ENCODE measurements at regions not wholly inside any gene's neighbourhood (a gene's known extent, or its start where the extent isn't known, plus 50 kb on each side); places are given as distances from the start of the nearest gene placed in this dataset.

- Histone ChIP-seq H3K4me3 (replicated peaks; ENCODE audit: insufficient read depth, low read length) (no peak overlapping the region), H3K27me3 (ENCODE audit: insufficient read depth, poor library complexity, severe bottlenecking) (no peaks in the 10 kb centered on the region), H3K27ac (replicated peaks) (peak overlapping the region; percentile 85)
- TF ChIP-seq POLR2AphosphoS5 (IDR thresholded peaks at IDR 0.05; ENCODE audit: low read depth): no peak
- TF ChIP-seq, protein P1, sequence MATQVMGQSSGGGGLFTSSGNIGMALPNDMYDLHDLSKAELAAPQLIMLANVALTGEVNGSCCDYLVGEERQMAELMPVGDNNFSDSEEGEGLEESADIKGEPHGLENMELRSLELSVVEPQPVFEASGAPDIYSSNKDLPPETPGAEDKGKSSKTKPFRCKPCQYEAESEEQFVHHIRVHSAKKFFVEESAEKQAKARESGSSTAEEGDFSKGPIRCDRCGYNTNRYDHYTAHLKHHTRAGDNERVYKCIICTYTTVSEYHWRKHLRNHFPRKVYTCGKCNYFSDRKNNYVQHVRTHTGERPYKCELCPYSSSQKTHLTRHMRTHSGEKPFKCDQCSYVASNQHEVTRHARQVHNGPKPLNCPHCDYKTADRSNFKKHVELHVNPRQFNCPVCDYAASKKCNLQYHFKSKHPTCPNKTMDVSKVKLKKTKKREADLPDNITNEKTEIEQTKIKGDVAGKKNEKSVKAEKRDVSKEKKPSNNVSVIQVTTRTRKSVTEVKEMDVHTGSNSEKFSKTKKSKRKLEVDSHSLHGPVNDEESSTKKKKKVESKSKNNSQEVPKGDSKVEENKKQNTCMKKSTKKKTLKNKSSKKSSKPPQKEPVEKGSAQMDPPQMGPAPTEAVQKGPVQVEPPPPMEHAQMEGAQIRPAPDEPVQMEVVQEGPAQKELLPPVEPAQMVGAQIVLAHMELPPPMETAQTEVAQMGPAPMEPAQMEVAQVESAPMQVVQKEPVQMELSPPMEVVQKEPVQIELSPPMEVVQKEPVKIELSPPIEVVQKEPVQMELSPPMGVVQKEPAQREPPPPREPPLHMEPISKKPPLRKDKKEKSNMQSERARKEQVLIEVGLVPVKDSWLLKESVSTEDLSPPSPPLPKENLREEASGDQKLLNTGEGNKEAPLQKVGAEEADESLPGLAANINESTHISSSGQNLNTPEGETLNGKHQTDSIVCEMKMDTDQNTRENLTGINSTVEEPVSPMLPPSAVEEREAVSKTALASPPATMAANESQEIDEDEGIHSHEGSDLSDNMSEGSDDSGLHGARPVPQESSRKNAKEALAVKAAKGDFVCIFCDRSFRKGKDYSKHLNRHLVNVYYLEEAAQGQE (IDR thresholded peaks at IDR 0.05; ENCODE audit: insufficient replicate concordance, low read depth): no peak
- no peak for TF ChIP-seq SPI1 (IDR thresholded peaks at IDR 0.05; ENCODE audit: borderline replicate concordance, low read depth)
- no peak for TF ChIP-seq CTCF (IDR thresholded peaks at IDR 0.05; ENCODE audit: insufficient read depth, low read length)
- TF ChIP-seq GABPA (IDR thresholded peaks at IDR 0.05; ENCODE audit: low read depth): no peak
- DNase-seq (ENCODE audit: low read depth in 1 of 2, low spot score in 1 of 2): peak in 1 of 2 experiments; percentile 52
Measured at GRCh38 chrX:45771560-45772340, 571.1 kb upstream of the DIPK2B start.

DNA sequence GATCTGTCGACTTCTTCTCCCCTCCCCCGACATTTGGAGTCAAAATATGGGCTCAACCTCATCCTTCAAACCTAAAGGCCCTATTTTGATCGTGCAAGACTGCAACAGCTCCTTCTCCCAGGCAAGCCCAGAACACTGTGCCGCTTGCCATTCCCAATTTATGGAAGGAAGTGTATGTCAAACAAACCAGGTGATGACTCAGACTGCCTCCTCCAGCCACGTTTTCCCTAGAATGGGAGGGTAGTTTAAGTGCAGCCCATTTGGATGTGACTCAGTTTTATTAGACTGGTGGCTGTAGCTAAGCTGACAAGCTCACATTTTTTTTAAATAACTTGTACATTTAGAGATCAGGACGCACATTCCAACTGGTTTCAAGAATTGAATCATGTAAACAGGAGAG, 570.4 kb upstream of the DIPK2B start:
- no peak for TF ChIP-seq GABPA (IDR thresholded peaks at IDR 0.05; ENCODE audit: low read depth)
- TF ChIP-seq, protein P1 (IDR thresholded peaks at IDR 0.05; ENCODE audit: insufficient replicate concordance, low read depth): no peak
- no peak for TF ChIP-seq POLR2AphosphoS5 (IDR thresholded peaks at IDR 0.05; ENCODE audit: low read depth)
- TF ChIP-seq CTCF (IDR thresholded peaks at IDR 0.05; ENCODE audit: insufficient read depth, low read length): no peak
- no peak for TF ChIP-seq SPI1 (IDR thresholded peaks at IDR 0.05; ENCODE audit: borderline replicate concordance, low read depth)
- H3K27me3 ChIP-seq (ENCODE audit: insufficient read depth, poor library complexity, severe bottlenecking): no peaks in the 10 kb centered on the region
- H3K4me3 ChIP-seq (replicated peaks; ENCODE audit: insufficient read depth, low read length): peak overlapping the region; percentile 22
- H3K27ac ChIP-seq (replicated peaks): peak overlapping the region; percentile 85
- no peak for DNase-seq (ENCODE audit: low read depth in 1 of 2, low spot score in 1 of 2)

DNA sequence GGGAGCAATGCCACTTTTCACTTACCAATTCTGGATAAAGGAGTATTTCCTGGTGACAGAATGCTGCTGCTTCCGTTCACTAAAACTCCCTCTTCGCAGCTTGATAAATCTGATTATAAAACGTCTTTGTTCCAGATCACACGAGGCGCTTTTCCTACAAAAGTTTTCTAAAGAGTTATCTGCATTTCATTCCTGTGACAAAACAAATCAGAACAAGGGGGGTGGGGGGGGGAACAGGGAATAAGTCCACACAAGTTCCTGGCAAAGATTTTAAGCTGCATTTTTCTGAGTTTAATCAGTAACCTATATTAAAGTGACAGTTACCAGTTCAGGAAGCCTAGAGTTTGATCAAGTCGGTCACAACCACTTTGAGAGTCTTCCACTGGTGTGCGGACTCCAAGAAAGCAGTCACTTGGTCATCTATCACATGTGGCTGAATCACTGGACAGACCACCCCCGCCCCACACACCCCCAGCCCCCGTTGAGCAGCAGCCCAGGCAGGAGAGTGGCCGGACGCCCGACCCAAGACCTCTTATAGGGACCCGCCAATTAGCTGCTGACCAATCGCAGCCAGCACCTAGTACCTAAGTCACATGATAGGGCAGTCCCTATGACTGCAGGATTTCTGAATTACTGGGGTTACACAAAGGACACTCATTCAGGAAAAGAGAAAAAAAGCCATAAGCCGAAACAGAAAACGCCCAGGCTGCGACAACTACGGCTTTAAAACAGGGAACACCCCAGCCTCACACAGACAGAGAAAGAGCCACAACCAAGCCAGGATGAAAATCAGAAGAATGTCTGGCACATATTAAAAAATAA, 569.3 kb upstream of the DIPK2B start:
- peak in 1 of 2 experiments; percentile 75 for DNase-seq (ENCODE audit: low read depth in 1 of 2, low spot score in 1 of 2)
- Histone ChIP-seq H3K27ac (replicated peaks) (peak overlapping the region; percentile 85), H3K4me3 (replicated peaks; ENCODE audit: insufficient read depth, low read length) (peak overlapping the region; percentile 54), H3K27me3 (ENCODE audit: insufficient read depth, poor library complexity, severe bottlenecking) (no peaks in the 10 kb centered on the region)
- TF ChIP-seq, protein P1 (IDR thresholded peaks at IDR 0.05; ENCODE audit: insufficient replicate concordance, low read depth): no peak
- peak; percentile 25; the same call in 1 of the 2 replicates for TF ChIP-seq POLR2AphosphoS5 (IDR thresholded peaks at IDR 0.05; ENCODE audit: low read depth)
